Endodermal cell (in vitro differentiated cells): ENCODE measurements at regions not wholly inside any gene's neighbourhood (a gene's known extent, or its start where the extent isn't known, plus 50 kb on each side); places are given as distances from the start of the nearest gene placed in this dataset.

Source experiments
- DNase-seq: peaks from one replicate; pipeline ENCODE4 v3.0.0-alpha.2; 2017
- H3K27ac ChIP-seq: 2 replicates; pipeline ENCODE4 v1.5.1; 2013; ENCODE audit warnings: mild to moderate bottlenecking, low read depth, low read length, moderate library complexity
- H3K27me3 ChIP-seq: 2 replicates; pipeline ENCODE4 v1.6.1; 2013; ENCODE audit warnings: mild to moderate bottlenecking, low read length, moderate library complexity; ENCODE audit not compliant: insufficient read depth, control insufficient read depth, poor library complexity, severe bottlenecking
- H3K36me3 ChIP-seq: 2 replicates; pipeline ENCODE4 v1.7.0; 2013; ENCODE audit warnings: mild to moderate bottlenecking, low read length, moderate library complexity; ENCODE audit not compliant: control insufficient read depth, insufficient read depth
- H3K4me1 ChIP-seq: one replicate; pipeline ENCODE4 v1.7.0; 2013; ENCODE audit warnings: low read length; ENCODE audit not compliant: control insufficient read depth, insufficient read depth
- H3K4me3 ChIP-seq: 2 replicates; pipeline ENCODE4 v1.5.1; 2013; ENCODE audit warnings: mild to moderate bottlenecking, low read length, moderate library complexity
- H3K9ac ChIP-seq: 2 replicates; pipeline ENCODE4 v1.6.1; 2013; ENCODE audit warnings: mild to moderate bottlenecking, low read length, moderate library complexity; ENCODE audit not compliant: poor library complexity, severe bottlenecking; ENCODE audit errors: extremely low read depth
- H3K9me3 ChIP-seq: 2 replicates; pipeline ENCODE4 v1.6.1; 2013; ENCODE audit warnings: mild to moderate bottlenecking, low read length, moderate library complexity; ENCODE audit not compliant: control insufficient read depth
- H3K27ac Mint-ChIP-seq: 2 replicates; pipeline ENCODE4 v1.8.0; 2020; ENCODE audit warnings: mixed read lengths
- H3K27me3 Mint-ChIP-seq: 2 replicates; pipeline ENCODE4 v1.8.0; 2021; ENCODE audit warnings: mild to moderate bottlenecking, mixed read lengths; ENCODE audit not compliant: insufficient read depth
- H3K36me3 Mint-ChIP-seq: 2 replicates; pipeline ENCODE4 v1.8.0; 2020; ENCODE audit warnings: low read depth, mixed read lengths
- H3K4me1 Mint-ChIP-seq: 2 replicates; pipeline ENCODE4 v1.8.0; 2020; ENCODE audit warnings: mixed read lengths
- H3K4me3 Mint-ChIP-seq: 2 replicates; pipeline ENCODE4 v1.8.0; 2020; ENCODE audit warnings: mild to moderate bottlenecking, moderate library complexity, mixed read lengths
- H3K9me3 Mint-ChIP-seq: 2 replicates; pipeline ENCODE4 v1.8.0; 2020; ENCODE audit warnings: mild to moderate bottlenecking, mixed read lengths
- CTCF ChIP-seq: fragments of 200-600 bp; sonication (generic); conservative IDR thresholded peaks from 2 replicates; pipeline ENCODE4 v1.5.0; 2021; ENCODE audit warnings: antibody characterized with exemption, mild to moderate bottlenecking
- WGBS, 2 experiments: methylation state at CpG; one replicate each; pipeline versions ENCODE4 v1.1.5 to v1.1.7; 2013; ENCODE audit warnings: missing lambda C conversion rate in 2 of 2, mixed read lengths in 1 of 2; ENCODE audit not compliant: insufficient coverage in 1 of 2, insufficient read length in 1 of 2; 5-methylcytosine and 5-hydroxymethylcytosine counted together

- H3K27me3 Mint-ChIP-seq: no peaks in the 10 kb centered on the region
- Histone ChIP-seq H3K4me1 (no peaks in the 10 kb centered on the region), H3K36me3 (no peaks in the 10 kb centered on the region), H3K27me3 (no peaks in the 10 kb centered on the region), H3K4me3 (no peak overlapping the region), H3K27ac (no peak overlapping the region), H3K9ac (no peak overlapping the region), H3K9me3 (no peaks in the 10 kb centered on the region)
- DNase-seq: no peak
- no peaks in the 10 kb centered on the region for H3K4me1 Mint-ChIP-seq
- no peaks in the 10 kb centered on the region for H3K9me3 Mint-ChIP-seq
- H3K4me3 Mint-ChIP-seq: no peak overlapping the region
- no peak overlapping the region for H3K27ac Mint-ChIP-seq
- no peak for TF ChIP-seq CTCF
- H3K36me3 Mint-ChIP-seq: no peaks in the 10 kb centered on the region
- 83 to 95% methylated on average over 3 to 4 of the region's 4 CpGs for WGBS, 2 experiments
Measured at GRCh38 chr1:239322369-239322768, 64.0 kb upstream of the CHRM3 start.

GRCh38 chr1:239321877-239322276 lies 64.5 kb upstream of the CHRM3 start:
- H3K36me3 Mint-ChIP-seq: no peaks in the 10 kb centered on the region
- Histone ChIP-seq H3K27ac (no peak overlapping the region), H3K36me3 (no peaks in the 10 kb centered on the region), H3K4me1 (no peaks in the 10 kb centered on the region), H3K9me3 (no peaks in the 10 kb centered on the region), H3K4me3 (no peak overlapping the region), H3K27me3 (no peaks in the 10 kb centered on the region), H3K9ac (no peak overlapping the region)
- WGBS, 2 experiments: 86% methylated on average over 1 of the region's 1 CpG; no CpG with 5 or more reads in 1 of the 2 experiments
- no peaks in the 10 kb centered on the region for H3K9me3 Mint-ChIP-seq
- H3K27me3 Mint-ChIP-seq: no peaks in the 10 kb centered on the region
- DNase-seq: no peak
- no peak for TF ChIP-seq CTCF
- H3K4me3 Mint-ChIP-seq: no peak overlapping the region
- no peak overlapping the region for H3K27ac Mint-ChIP-seq
- no peaks in the 10 kb centered on the region for H3K4me1 Mint-ChIP-seq

- H3K36me3 Mint-ChIP-seq: no peaks in the 10 kb centered on the region
- Histone ChIP-seq H3K9me3 (no peaks in the 10 kb centered on the region), H3K4me1 (no peaks in the 10 kb centered on the region), H3K36me3 (no peaks in the 10 kb centered on the region), H3K27ac (no peak overlapping the region), H3K4me3 (no peak overlapping the region), H3K9ac (no peak overlapping the region), H3K27me3 (no peaks in the 10 kb centered on the region)
- no peak for TF ChIP-seq CTCF
- H3K27me3 Mint-ChIP-seq: no peaks in the 10 kb centered on the region
- H3K4me1 Mint-ChIP-seq: no peaks in the 10 kb centered on the region
- no peak for DNase-seq
- no peak overlapping the region for H3K4me3 Mint-ChIP-seq
- 100% methylated on average over 1 of the region's 1 CpG; no CpG with 5 or more reads in 1 of the 2 experiments for WGBS, 2 experiments
- H3K27ac Mint-ChIP-seq: no peak overlapping the region
- no peaks in the 10 kb centered on the region for H3K9me3 Mint-ChIP-seq
Measured at GRCh38 chr1:239317948-239318347, 68.4 kb upstream of the CHRM3 start.
